Esophagus squamous epithelium (tissue), 5 donors: ENCODE measurements at regions not wholly inside any gene's neighbourhood (a gene's known extent, or its start where the extent isn't known, plus 50 kb on each side); places are given as distances from the start of the nearest gene placed in this dataset.

Experiments
- DNase-seq: peaks from one replicate; lab custom pipeline; 2025; lab: John Stamatoyannopoulos, UW
- H3K27ac ChIP-seq, 4 donors: fragments of 200-600 bp; sonication (generic); one replicate each; pipeline ENCODE4 v1.5.1; 2016 to 2019; ENCODE audit warnings: mild to moderate bottlenecking in 1 of 4
- H3K27me3 ChIP-seq, 4 donors: fragments of 200-600 bp; sonication (generic); 1 replicate in 3 of 4; 2 replicates in 1 of 4; pipeline versions ENCODE4 v1.5.1 to v1.6.0; 2017 to 2021; ENCODE audit warnings: antibody characterized with exemption in 1 of 4
- H3K36me3 ChIP-seq, 3 donors: fragments of 200-600 bp; sonication (generic); one replicate each; pipeline ENCODE4 v1.5.1; 2016 to 2019
- H3K4me1 ChIP-seq, 3 donors: fragments of 200-600 bp; sonication (generic); one replicate each; pipeline ENCODE4 v1.5.1; 2017 to 2019
- H3K4me3 ChIP-seq, 4 donors: fragments of 200-600 bp; sonication (generic); 1 replicate in 3 of 4; 2 replicates in 1 of 4; pipeline ENCODE4 v1.5.1; 2016 to 2019; ENCODE audit warnings: mild to moderate bottlenecking in 2 of 4, moderate library complexity in 1 of 4
- H3K9me3 ChIP-seq, 3 donors: fragments of 200-600 bp; sonication (generic); one replicate each; pipeline ENCODE4 v1.5.1; 2016 to 2019
- POLR2A ChIP-seq, 4 donors: fragments of 450-650 bp; IDR thresholded peaks; one replicate each; pipeline ENCODE4 v1.6.1; 2017; ENCODE audit warnings: antibody characterized with exemption in 4 of 4, mild to moderate bottlenecking in 4 of 4, moderate library complexity in 3 of 4
- WGBS, 2 donors: methylation state at CpG; one replicate each; pipeline ENCODE4 v1.1.5; 2018; 5-methylcytosine and 5-hydroxymethylcytosine counted together
- intact Hi-C: fragments of 100-400 bp; cut with DNase I; formaldehyde crosslinking; loops from one replicate; pipeline ENCODE4 v1.15.0; 2022
- TF ChIP-seq, protein P1 (sequence below), 6 experiments: fragments of 450-650 bp in 4 of 6; fragments of 200-600 bp in 2 of 6; sonication (generic) in 2 of 6; IDR thresholded peaks; one replicate each; pipeline ENCODE4 v1.5.1; 2016 to 2019; ENCODE audit warnings: antibody characterized with exemption in 6 of 6, mild to moderate bottlenecking in 4 of 6, moderate library complexity in 4 of 6
- donor health status: DM: yes; HTN: yes; CAD: no.

DNA sequence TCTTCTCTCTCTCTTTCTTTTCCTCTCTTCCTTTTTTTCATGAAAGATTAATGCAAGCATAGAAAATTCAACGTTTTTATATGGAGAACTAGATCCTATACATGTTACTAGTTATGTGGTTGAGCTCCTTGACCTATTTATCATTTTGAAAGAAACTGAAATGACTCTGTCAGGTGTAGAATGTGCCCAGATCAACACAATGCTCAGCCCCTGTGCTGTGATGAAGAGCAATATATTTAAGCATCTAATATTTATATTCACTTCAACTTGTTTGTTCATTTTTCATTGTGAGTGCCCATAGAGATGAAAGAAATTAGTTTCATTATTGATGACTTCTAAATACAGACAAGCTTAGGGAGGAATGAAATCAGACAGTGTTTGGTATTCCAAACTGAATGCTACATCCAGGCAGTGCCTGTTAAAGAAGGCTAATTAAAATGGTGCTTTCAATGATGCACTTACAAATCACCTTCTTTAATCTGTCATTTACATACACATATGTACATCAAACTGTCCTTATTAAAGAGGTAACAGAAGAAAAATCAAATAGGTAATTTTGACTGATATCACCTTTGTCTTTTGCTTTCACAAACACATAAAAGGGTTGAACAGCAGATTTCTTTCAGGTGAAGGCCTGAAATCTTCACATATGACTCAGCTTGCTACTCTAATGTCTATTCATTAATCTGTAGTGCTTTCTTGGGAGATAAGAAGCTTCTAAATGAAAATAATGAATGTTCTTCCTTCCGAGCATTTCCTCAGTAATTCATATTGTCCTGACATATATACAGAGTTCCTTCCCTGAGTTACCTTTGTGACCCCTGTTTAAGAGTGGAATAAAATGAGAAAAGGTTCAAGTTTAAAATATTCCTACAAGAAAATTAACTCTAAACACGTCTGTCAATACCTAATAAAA, 915.9 kb downstream of the PDHA2 start:
- intact Hi-C loops = no loop called here
- H3K4me1 ChIP-seq = no peaks in the 10 kb centered on the region
- H3K9me3 ChIP-seq = no peaks in the 10 kb centered on the region
- H3K36me3 ChIP-seq = no peaks in the 10 kb centered on the region
- no peak overlapping the region for H3K27ac ChIP-seq
- 19 to 27% methylated on average over 3 of the region's 3 CpGs for WGBS, 2 donors
- no peaks in the 10 kb centered on the region for H3K27me3 ChIP-seq
- no peak for DNase-seq
- TF ChIP-seq, protein P1, sequence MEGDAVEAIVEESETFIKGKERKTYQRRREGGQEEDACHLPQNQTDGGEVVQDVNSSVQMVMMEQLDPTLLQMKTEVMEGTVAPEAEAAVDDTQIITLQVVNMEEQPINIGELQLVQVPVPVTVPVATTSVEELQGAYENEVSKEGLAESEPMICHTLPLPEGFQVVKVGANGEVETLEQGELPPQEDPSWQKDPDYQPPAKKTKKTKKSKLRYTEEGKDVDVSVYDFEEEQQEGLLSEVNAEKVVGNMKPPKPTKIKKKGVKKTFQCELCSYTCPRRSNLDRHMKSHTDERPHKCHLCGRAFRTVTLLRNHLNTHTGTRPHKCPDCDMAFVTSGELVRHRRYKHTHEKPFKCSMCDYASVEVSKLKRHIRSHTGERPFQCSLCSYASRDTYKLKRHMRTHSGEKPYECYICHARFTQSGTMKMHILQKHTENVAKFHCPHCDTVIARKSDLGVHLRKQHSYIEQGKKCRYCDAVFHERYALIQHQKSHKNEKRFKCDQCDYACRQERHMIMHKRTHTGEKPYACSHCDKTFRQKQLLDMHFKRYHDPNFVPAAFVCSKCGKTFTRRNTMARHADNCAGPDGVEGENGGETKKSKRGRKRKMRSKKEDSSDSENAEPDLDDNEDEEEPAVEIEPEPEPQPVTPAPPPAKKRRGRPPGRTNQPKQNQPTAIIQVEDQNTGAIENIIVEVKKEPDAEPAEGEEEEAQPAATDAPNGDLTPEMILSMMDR (IDR thresholded peaks at IDR 0.05) = no peak
- no peak for TF ChIP-seq POLR2A (IDR thresholded peaks at IDR 0.05)
- H3K4me3 ChIP-seq = no peak overlapping the region

DNA sequence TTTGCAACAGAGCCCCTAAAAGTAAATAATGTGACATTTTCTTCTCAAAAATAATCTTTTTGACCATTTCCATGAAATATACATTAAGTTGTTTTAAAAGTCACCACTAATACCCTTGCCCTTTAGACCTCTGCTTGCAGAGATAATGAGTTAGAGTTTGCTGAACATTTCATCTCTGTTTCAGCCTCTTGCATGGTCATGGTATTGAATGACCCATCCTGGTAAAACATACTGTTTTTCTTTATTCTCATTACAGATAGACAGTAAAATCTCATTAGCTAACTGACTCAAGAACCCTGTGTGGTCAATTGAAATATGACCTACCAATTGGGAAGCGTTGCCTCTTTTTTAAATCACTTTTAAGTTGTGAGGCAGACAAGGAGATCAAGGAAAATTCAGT, 916.7 kb downstream of the PDHA2 start:
- Histone ChIP-seq H3K27ac (no peak overlapping the region), H3K27me3 (no peaks in the 10 kb centered on the region), H3K9me3 (no peaks in the 10 kb centered on the region), H3K4me3 (no peak overlapping the region), H3K4me1 (no peaks in the 10 kb centered on the region), H3K36me3 (no peaks in the 10 kb centered on the region)
- intact Hi-C loops = no loop called here
- DNase-seq = no peak
- no peak for TF ChIP-seq POLR2A (IDR thresholded peaks at IDR 0.05)
- TF ChIP-seq, protein P1 (IDR thresholded peaks at IDR 0.05) = no peak
- 56 to 61% methylated on average over 1 of the region's 1 CpG for WGBS, 2 donors

DNA sequence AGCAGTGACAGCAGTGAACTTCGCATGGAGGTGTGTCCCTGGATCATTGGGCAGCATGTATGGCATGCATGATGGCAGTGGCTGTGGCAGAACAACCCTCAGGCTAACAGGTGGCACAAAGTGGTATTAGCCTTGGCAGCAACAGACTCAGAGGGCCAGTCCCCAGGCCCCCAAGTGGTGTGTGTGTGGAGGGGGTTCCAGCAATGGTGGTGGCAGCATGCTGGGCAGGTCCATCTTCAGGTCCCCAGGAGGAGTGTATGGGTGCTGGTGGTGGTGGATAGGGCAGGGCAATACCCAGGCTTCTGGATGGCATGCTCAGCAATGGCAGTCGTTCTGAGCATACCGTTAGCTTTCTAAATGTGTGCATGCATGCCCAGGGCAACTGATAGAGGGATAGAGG, 923.7 kb downstream of the PDHA2 start:
- Histone ChIP-seq H3K4me1 (no peaks in the 10 kb centered on the region), H3K36me3 (no peaks in the 10 kb centered on the region), H3K4me3 (no peak overlapping the region), H3K27me3 (no peaks in the 10 kb centered on the region), H3K27ac (no peak overlapping the region), H3K9me3 (peaks cover 0 to 12% (median 8%) of the 10 kb centered on the region in 3 donors)
- DNase-seq = no peak
- intact Hi-C loops = no loop called here
- TF ChIP-seq, protein P1 (IDR thresholded peaks at IDR 0.05) = no peak
- WGBS, 2 donors = 73 to 79% methylated on average over 2 to 3 of the region's 3 CpGs

DNA sequence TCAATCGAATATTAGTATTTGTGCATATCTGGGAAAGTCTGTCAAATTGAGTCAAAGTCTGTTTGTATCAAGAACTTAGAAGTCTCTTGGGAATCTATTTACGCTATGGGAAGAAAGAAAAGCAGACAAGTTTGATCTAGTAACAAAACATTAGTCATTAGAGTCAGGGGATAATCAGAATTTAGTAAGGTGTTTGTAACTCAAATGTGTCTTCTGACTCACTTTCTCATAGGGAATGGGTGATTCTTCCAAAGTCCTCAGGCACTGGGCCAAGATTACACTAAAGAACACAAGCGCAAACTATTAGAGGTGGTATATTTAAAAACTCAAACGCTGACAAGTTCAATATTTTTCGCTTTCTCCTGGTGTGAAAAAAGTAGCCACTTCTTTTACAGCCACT, 926.5 kb downstream of the PDHA2 start:
- H3K27ac ChIP-seq = no peak overlapping the region
- no peak for DNase-seq
- WGBS, 2 donors = 69 to 71% methylated on average over 5 of the region's 5 CpGs
- no peaks in the 10 kb centered on the region for H3K36me3 ChIP-seq
- no peak overlapping the region for H3K4me3 ChIP-seq
- H3K27me3 ChIP-seq = no peaks in the 10 kb centered on the region
- TF ChIP-seq, protein P1 (IDR thresholded peaks at IDR 0.05) = no peak
- no peak for TF ChIP-seq POLR2A (IDR thresholded peaks at IDR 0.05)
- intact Hi-C loops = no loop called here
- no peaks in the 10 kb centered on the region for H3K4me1 ChIP-seq
- peaks cover 0 to 12% (median 8%) of the 10 kb centered on the region in 3 donors for H3K9me3 ChIP-seq

DNA sequence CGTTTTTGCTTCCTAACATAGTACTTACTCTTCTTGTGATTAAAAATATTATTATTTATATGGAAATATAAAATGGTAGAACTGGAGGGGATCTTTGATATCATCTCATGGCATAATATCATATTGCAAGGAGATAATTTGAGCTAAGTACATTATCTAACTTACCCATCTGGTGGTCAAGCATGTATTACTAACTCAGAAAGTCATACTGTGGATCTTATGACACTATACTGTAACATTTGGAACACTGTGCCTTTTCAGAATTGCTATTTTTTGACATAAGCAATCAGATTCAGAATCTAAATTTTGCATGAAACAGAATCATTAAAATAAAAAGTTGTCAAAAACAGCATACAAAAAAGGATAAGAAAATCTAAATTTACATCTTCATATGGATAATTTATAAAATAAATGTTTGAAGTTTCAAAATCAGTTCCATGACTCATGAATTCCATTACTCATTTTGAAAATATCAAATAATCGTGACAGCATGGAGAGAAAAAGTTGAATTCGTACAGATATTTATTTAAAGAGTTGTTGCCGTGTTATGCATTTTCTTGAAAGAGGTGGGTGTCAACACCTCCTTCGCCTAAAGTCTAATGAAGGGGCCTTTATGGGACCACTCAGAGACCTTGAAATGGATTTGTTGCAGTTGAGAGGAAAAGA, 928.1 kb downstream of the PDHA2 start:
- peaks cover 0 to 12% (median 8%) of the 10 kb centered on the region in 3 donors for H3K9me3 ChIP-seq
- H3K36me3 ChIP-seq = no peaks in the 10 kb centered on the region
- no peak overlapping the region for H3K27ac ChIP-seq
- no peaks in the 10 kb centered on the region for H3K4me1 ChIP-seq
- 74 to 81% methylated on average over 5 of the region's 5 CpGs for WGBS, 2 donors
- intact Hi-C loops = no loop called here
- no peak for TF ChIP-seq POLR2A (IDR thresholded peaks at IDR 0.05)
- TF ChIP-seq, protein P1 (IDR thresholded peaks at IDR 0.05) = no peak
- no peak overlapping the region for H3K4me3 ChIP-seq
- no peak for DNase-seq
- no peaks in the 10 kb centered on the region for H3K27me3 ChIP-seq
